SW480 (cell line): ENCODE measurements at regions not wholly inside any gene's neighbourhood (a gene's known extent, or its start where the extent isn't known, plus 50 kb on each side); places are given as distances from the start of the nearest gene placed in this dataset.
A peak's percentile ranks its signal among the peaks of the same experiment; 100 is the strongest.
"Not testable (repeated sequence)": the region's sequence is repeated elsewhere in the genome, so short reads cannot be mapped to it uniquely, and the experiment has no call there.

Experiments
- DNase-seq: peaks from one replicate; pipeline ENCODE4 v3.0.0-alpha.2; 2016; ENCODE audit warnings: low spot score

DNA sequence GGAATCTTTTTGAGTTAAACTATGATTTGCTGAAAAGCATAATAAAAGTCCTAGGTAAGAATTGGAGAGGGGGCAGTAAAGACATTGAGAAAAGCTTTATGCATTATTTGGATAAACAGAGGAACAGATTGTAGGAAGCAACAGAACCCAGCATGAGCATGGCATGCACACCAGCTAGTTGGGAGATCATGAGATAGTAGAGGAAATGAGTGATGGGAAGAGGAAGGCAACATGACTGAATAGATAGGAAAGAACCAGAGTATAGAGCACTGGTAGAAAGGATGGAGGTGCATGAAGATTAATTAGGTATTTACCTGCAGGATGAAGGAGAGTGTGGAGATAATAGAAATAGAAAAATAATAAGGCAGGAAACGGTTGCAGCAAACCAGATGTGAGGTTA lies 248.5 kb upstream of the LMO3 start:
- DNase-seq = no peak

- DNase-seq = no peak
Measured at GRCh38 chr12:16849473-16849872, 243.5 kb upstream of the LMO3 start.

- DNase-seq = peak; percentile 5
Measured at GRCh38 chr12:16844875-16845274, 238.9 kb upstream of the LMO3 start.

DNA sequence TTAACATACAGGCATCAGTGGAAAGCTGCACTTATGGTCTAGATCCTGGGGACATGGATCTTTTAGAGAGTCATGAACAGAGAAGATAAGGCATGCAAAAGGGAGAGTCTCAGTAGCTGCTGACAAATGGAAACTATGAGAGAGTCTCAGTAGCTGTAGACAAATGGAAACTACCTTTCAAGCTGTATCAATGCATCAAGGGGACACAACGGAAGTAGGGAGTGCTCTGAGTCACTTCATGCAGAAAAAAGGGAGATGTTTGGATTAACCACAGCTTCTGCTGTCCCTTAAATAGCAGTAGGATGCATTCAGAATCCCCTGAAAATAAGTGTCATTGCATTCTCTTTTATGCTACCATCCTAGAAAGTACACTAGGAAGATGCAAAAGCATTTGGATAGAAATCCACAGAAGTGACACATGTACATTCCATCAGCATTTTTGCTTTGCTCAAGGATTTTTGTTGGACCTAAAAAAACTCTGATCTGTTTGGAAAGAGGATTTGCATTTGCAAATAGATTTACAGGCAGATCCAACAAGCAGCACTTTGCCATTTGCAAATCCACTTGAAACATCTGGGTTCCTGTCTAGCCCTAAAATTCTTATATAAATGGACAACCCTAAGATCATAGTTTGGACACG lies 227.5 kb upstream of the LMO3 start:
- DNase-seq = no peak

- DNase-seq = no peak
Measured at GRCh38 chr12:16828891-16829290, 222.9 kb upstream of the LMO3 start.

DNA sequence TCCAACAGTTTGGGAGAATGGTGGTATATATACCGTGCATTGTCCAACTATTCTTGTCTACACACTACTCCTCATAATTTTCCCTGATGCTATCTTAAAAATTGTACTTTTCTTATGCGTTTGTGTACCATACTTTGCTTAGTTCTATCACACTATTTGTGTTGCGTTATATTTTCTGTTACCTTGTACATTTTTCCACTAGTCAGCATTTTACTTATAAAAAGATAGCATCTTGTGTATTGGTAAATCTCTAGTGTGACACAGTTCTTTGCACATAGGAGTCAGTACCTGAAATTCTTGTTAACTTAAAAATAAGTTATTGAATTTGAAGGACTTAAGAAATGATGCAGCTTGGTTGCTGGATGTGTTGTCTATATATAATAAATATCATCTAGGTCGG lies 201.8 kb upstream of the LMO3 start:
- no peak for DNase-seq

- no peak for DNase-seq
Measured at GRCh38 chr12:16796168-16796567, 190.2 kb upstream of the LMO3 start.

- DNase-seq = no peak
Measured at GRCh38 chr12:16789204-16789790, 183.3 kb upstream of the LMO3 start.

DNA sequence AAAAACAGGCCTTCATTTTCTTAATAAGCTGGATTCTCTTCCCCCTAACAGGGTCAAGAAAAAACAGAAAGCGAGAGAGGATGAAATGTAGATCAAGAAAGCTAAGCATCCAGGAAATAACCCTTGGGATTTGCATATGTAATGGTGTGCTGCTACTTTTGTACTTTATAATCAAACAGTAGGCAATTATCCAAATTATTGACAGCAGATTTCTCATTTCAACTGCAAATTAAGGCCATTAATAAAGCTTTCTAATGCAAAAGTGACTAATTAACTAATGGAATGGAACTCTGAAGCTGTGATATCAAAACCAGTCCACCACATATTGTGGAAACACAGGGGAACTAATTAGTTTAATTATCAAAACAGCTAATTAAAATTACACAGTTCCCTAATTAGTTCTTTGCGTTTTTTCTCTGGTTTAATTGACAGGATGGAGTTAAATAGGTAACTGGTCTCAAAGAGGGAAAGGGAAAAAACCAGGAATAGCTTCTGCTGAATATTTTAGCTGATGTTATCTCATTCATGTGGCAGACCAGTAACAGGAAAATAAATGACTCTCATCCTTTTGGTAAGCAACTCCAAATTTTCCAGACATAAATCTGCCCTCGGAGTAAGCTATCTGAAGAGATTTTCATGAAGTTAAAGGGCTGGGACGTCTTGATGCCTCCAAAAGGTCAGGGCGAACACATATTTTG lies 182.7 kb upstream of the LMO3 start:
- DNase-seq = no peak

GRCh38 chr12:16785953-16786352 lies 180.0 kb upstream of the LMO3 start:
- DNase-seq = no peak

GRCh38 chr12:16785524-16785923 lies 179.6 kb upstream of the LMO3 start:
- no peak for DNase-seq

- DNase-seq = not testable (repeated sequence)
Measured at GRCh38 chr12:16769129-16769528, 163.2 kb upstream of the LMO3 start.

DNA sequence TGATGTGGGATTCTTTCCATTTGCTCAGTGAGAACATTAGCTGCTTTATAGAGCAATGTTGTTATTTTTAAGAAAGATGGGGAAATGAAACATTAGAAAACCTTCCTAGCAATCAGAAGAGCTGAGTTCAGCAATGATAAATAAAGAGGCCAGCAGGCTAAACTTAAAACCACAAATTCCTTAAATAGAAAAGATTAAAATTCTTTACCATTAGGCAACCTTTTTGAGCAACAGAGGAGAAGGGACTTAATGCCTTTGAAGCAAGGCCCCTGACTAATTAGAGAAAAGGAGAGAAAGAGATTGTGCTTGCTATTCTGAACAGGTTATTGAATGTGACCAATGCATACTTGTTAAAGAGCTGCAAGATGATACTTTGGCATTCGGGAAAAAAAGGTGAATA lies 160.8 kb upstream of the LMO3 start:
- no peak for DNase-seq

- peak; percentile 5 for DNase-seq
Measured at GRCh38 chr12:16763901-16764300, 157.9 kb upstream of the LMO3 start.

GRCh38 chr12:16756833-16757555 lies 151.0 kb upstream of the LMO3 start:
- DNase-seq = no peak

DNA sequence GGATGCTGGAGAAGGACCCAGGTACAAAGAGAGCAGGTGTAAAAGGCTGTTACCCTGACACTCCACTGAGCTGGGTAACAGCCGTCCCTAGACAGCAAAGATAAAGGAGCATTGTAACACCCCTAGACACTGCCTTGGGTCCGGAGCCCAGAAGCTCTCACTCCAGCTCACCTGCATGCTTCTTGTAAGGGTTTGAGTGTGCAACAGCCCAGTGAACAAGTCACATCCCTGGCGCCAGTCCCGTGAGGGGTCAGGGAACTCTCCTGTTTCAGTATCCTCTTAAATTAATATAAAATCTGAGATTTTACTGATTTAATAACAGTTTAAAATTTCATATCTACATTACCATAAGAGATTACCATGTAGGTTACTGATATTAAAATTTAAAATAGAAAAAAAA lies 124.8 kb upstream of the LMO3 start:
- no peak for DNase-seq

GRCh38 chr12:16726879-16727278 lies 120.9 kb upstream of the LMO3 start:
- DNase-seq = no peak

DNA sequence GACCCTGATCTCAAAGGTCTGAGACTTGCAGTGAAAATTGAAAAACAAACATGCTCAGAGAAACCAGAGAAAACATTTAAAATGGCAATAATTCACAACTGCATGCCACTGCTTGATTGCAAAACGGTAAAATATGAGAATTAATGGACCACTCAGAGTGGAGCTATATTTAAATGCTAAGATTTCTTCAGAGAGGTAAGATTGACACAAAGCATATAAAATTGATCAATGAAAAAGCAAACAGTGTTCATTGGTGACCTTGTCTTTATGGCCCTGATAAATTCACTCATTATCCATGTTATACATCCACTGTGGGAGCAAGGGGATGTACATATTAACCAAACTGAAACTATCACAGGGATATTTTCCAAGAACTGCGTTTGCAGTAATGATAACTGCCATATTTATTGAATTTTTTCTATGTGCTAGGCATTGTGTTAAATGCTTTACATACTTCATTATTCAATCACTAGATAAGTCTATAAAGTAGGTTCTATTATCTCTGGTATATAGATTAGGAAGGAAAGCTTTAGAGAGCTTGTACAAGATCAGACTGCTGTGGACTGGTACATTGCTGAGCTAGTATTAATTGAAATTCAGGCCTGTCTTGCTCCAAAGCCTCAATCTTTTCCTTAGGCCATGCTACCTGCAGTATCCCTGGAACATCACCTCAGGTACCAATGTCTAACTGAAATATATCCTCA lies 113.9 kb upstream of the LMO3 start:
- no peak for DNase-seq

DNA sequence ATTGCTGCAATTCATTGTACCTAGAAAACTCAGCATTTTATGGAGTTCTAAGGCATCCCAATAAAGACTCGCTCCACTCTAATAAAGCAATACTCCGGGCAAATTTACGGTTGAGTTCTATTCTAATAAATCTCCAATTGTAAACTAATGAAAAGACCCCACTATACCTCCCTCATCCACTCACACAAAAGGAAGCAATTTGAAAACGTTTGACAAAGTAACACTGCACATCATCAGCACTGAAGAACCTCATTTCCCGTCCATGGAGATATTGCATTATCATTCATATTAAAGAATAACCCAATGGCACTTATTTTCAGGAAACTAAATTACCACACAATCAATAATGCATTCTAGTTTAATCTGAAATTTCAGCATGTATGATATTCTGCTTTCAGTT lies 111.0 kb upstream of the LMO3 start:
- DNase-seq = no peak

DNA sequence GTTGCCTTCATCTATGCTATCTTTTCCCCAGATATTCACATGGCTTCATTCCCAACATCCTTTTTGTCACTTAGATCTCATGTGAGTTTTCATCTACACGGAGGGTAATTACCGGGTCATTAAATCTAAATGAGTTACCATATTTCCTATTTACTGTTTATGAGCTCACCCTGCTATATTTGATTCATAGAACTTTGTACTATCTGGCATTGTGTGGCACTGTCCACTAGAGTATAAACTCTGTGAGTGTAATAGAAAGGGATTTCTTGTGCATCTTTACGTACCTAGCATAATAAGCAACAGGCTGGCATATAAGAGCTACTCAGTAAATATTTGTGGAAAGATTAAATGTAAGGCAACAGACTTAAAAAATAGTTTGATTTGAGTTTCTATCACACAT lies 86.1 kb upstream of the LMO3 start:
- no peak for DNase-seq

GRCh38 chr12:16691624-16692023 lies 85.7 kb upstream of the LMO3 start:
- DNase-seq = no peak

DNA sequence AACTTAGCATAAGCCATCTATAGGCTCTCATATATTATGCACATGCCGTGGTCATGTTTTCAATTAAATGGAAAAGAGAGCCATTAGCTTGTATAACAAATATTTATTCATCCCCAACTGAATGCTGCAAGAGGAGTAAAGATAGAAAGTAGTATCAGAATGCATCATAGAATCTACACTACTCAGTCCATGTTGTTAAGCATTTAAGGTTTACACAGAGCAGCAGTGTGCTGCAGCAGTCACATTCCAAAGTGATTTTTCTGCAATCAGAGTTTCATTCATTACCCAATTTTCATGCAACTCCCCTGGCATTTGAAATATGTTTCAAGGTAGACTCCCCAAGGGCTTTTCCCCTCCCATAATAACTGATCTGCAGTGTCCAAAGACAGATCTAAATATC lies 82.2 kb upstream of the LMO3 start:
- no peak for DNase-seq
